ENCODE measurements at regions not wholly inside any gene's neighbourhood (a gene's known extent, or its start where the extent isn't known, plus 50 kb on each side); places are given as distances from the start of the nearest gene placed in this dataset.

GRCh38 chr9:107390279-107390678 lies 99.3 kb downstream of the KLF4 start:
- TF ChIP-seq, protein P1, sequence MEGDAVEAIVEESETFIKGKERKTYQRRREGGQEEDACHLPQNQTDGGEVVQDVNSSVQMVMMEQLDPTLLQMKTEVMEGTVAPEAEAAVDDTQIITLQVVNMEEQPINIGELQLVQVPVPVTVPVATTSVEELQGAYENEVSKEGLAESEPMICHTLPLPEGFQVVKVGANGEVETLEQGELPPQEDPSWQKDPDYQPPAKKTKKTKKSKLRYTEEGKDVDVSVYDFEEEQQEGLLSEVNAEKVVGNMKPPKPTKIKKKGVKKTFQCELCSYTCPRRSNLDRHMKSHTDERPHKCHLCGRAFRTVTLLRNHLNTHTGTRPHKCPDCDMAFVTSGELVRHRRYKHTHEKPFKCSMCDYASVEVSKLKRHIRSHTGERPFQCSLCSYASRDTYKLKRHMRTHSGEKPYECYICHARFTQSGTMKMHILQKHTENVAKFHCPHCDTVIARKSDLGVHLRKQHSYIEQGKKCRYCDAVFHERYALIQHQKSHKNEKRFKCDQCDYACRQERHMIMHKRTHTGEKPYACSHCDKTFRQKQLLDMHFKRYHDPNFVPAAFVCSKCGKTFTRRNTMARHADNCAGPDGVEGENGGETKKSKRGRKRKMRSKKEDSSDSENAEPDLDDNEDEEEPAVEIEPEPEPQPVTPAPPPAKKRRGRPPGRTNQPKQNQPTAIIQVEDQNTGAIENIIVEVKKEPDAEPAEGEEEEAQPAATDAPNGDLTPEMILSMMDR (IDR thresholded peaks at IDR 0.05) = no peak
- no peaks in the 10 kb centered on the region for H3K27me3 ChIP-seq (replicated peaks; ENCODE audit: insufficient read depth)
- H3K4me3 ChIP-seq = no peak overlapping the region
- DNase-seq (ENCODE audit: low spot score) = no peak
- H3K9me3 ChIP-seq = no peaks in the 10 kb centered on the region
- ATAC-seq (ENCODE audit: insufficient number of reproducible peaks, low FRiP score, low read depth) = no peak
- H3K4me1 ChIP-seq (ENCODE audit: control insufficient read depth in 1 of 2, low read depth in 2 of 2) = no peaks in the 10 kb centered on the region
- no peak overlapping the region for H3K27ac ChIP-seq
- H3K36me3 ChIP-seq = no peaks in the 10 kb centered on the region

GRCh38 chr9:107389617-107390071 lies 99.9 kb downstream of the KLF4 start:
- no peak for ATAC-seq (ENCODE audit: insufficient number of reproducible peaks, low FRiP score, low read depth)
- TF ChIP-seq, protein P1 (IDR thresholded peaks at IDR 0.05) = no peak
- no peak overlapping the region for H3K4me3 ChIP-seq
- no peaks in the 10 kb centered on the region for H3K27me3 ChIP-seq (replicated peaks; ENCODE audit: insufficient read depth)
- no peak overlapping the region for H3K27ac ChIP-seq
- no peaks in the 10 kb centered on the region for H3K36me3 ChIP-seq
- DNase-seq (ENCODE audit: low spot score) = no peak
- H3K4me1 ChIP-seq (ENCODE audit: control insufficient read depth in 1 of 2, low read depth in 2 of 2) = no peaks in the 10 kb centered on the region
- H3K9me3 ChIP-seq = no peaks in the 10 kb centered on the region

DNA sequence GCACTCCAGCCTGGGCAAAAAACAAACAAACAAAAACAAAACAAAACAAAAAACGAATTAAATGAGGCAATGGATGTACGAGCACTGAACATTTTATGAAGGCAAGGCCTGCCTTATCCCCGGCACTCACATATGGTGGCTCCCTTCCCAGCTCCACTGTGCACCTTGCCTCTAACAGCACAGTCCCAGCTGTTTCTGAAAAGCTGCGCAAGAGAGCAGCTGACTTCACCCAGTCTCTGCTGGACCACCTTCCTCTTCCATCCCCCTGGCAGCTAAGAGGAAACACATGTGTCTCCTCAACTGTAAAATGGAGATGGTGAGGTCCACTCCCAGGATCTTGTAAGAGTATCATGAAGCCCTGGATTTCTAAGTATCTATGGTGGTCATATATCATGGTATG lies 100.7 kb downstream of the KLF4 start:
- ATAC-seq (ENCODE audit: insufficient number of reproducible peaks, low FRiP score, low read depth) (no peak), DNase-seq (ENCODE audit: low spot score) (no peak)
- TF ChIP-seq, protein P1 (IDR thresholded peaks at IDR 0.05) = no peak
- H3K27ac ChIP-seq = no peak overlapping the region
- H3K4me3 ChIP-seq = no peak overlapping the region
- H3K9me3 ChIP-seq = no peaks in the 10 kb centered on the region
- no peaks in the 10 kb centered on the region for H3K27me3 ChIP-seq (replicated peaks; ENCODE audit: insufficient read depth)
- no peaks in the 10 kb centered on the region for H3K4me1 ChIP-seq (ENCODE audit: control insufficient read depth in 1 of 2, low read depth in 2 of 2)
- H3K36me3 ChIP-seq = no peaks in the 10 kb centered on the region

DNA sequence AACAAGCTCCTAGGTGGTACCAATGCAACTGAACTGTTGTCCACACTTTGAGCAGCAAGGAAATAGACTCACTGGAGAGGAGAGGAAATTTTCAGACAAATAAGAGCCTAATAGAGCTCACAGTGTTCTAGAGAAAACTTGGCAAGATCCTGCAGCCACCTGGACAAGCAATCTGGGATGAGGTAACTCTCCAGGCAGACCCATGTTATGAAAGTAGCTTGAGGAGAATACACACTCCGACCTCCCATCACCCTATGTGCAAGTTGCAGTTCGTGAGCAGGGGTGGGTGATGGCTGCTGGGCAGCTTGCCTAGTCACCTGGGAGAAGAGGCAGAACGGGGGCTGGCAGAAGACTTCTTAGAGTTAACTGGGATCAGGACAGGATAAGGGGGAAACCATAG lies 102.2 kb downstream of the KLF4 start:
- DNase-seq (ENCODE audit: low spot score) (no peak), ATAC-seq (ENCODE audit: insufficient number of reproducible peaks, low FRiP score, low read depth) (no peak)
- Histone ChIP-seq H3K36me3 (no peaks in the 10 kb centered on the region), H3K27me3 (replicated peaks; ENCODE audit: insufficient read depth) (no peaks in the 10 kb centered on the region), H3K9me3 (no peaks in the 10 kb centered on the region), H3K4me3 (no peak overlapping the region), H3K4me1 (ENCODE audit: control insufficient read depth in 1 of 2, low read depth in 2 of 2) (no peaks in the 10 kb centered on the region), H3K27ac (no peak overlapping the region)
- TF ChIP-seq, protein P1 (IDR thresholded peaks at IDR 0.05) = no peak

DNA sequence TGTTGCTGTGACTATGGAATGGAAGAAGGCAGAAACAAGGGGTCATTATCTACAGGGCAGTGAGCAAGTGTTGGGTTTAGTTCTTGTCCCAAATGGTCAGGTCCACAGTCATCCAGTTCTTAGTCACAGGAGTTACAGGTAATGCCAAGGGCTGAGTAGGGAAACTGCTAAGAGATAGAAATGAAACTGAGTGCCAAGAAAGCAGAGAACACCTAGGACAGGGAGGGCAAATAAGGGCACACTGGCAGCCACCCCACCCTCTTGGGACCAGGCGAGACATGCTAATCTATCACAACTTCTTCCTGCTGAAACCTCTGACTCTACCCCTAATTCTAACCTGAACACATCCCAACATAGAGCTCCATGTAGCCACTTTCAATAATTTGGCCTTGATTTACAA lies 103.2 kb downstream of the KLF4 start:
- no peak overlapping the region for H3K27ac ChIP-seq
- H3K36me3 ChIP-seq = no peaks in the 10 kb centered on the region
- TF ChIP-seq, protein P1 (IDR thresholded peaks at IDR 0.05) = no peak
- H3K4me3 ChIP-seq = no peak overlapping the region
- no peaks in the 10 kb centered on the region for H3K4me1 ChIP-seq (ENCODE audit: control insufficient read depth in 1 of 2, low read depth in 2 of 2)
- H3K27me3 ChIP-seq (replicated peaks; ENCODE audit: insufficient read depth) = no peaks in the 10 kb centered on the region
- no peak for ATAC-seq (ENCODE audit: insufficient number of reproducible peaks, low FRiP score, low read depth)
- no peak for DNase-seq (ENCODE audit: low spot score)
- H3K9me3 ChIP-seq = no peaks in the 10 kb centered on the region
